Nephron progenitor cell (in vitro differentiated cells): ENCODE measurements at regions not wholly inside any gene's neighbourhood (a gene's known extent, or its start where the extent isn't known, plus 50 kb on each side); places are given as distances from the start of the nearest gene placed in this dataset.

Experiments
- DNase-seq: peaks from one replicate; pipeline ENCODE4 v3.0.0; 2021
- H3K27ac Mint-ChIP-seq: 2 replicates; pipeline ENCODE4 v1.8.0; 2021; ENCODE audit warnings: mild to moderate bottlenecking, moderate library complexity, mixed read lengths
- H3K27me3 Mint-ChIP-seq: 2 replicates; pipeline ENCODE4 v1.8.0; 2021; ENCODE audit warnings: mild to moderate bottlenecking, low read depth, mixed read lengths; ENCODE audit not compliant: poor library complexity
- H3K36me3 Mint-ChIP-seq: 2 replicates; pipeline ENCODE4 v1.8.0; 2021; ENCODE audit warnings: low read depth, mixed read lengths
- H3K4me1 Mint-ChIP-seq: 2 replicates; pipeline ENCODE4 v1.8.0; 2021; ENCODE audit warnings: mixed read lengths
- H3K4me3 Mint-ChIP-seq: 2 replicates; pipeline ENCODE4 v1.8.0; 2021; ENCODE audit warnings: mild to moderate bottlenecking, moderate library complexity, mixed read lengths
- H3K9me3 Mint-ChIP-seq: 2 replicates; pipeline ENCODE4 v1.8.0; 2021; ENCODE audit warnings: mild to moderate bottlenecking, moderate library complexity, mixed read lengths
- TF ChIP-seq, protein P1 (sequence below): fragments of 200-600 bp; sonication (generic); IDR thresholded peaks from 2 replicates; pipeline ENCODE4 v1.5.0; 2021; ENCODE audit warnings: antibody characterized with exemption

DNA sequence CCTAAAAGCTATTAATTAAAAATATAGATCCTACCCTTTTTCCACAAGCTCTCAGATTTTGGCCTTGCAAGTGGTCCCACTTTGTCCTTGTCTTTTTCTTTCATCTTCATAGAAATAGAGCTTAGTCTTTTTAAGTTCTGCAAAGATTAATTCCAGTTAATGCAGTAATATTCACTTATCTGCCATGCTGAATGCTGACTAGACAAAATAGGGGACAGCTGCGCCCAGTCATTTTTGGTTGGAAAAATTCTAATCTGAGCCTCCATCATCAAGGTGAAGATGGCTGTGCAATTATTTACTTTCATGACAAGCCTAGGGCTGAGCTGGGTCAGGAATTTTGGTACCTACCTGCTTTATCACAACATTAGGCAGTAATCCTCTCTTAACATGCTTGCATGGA lies 241.3 kb upstream of the CXorf66 start:
- Mint-ChIP-seq H3K36me3 (no peaks in the 10 kb centered on the region), H3K4me1 (no peaks in the 10 kb centered on the region), H3K27me3 (peaks cover 4% of the 10 kb centered on the region), H3K4me3 (no peak overlapping the region), H3K9me3 (no peaks in the 10 kb centered on the region), H3K27ac (no peak overlapping the region)
- TF ChIP-seq, protein P1, sequence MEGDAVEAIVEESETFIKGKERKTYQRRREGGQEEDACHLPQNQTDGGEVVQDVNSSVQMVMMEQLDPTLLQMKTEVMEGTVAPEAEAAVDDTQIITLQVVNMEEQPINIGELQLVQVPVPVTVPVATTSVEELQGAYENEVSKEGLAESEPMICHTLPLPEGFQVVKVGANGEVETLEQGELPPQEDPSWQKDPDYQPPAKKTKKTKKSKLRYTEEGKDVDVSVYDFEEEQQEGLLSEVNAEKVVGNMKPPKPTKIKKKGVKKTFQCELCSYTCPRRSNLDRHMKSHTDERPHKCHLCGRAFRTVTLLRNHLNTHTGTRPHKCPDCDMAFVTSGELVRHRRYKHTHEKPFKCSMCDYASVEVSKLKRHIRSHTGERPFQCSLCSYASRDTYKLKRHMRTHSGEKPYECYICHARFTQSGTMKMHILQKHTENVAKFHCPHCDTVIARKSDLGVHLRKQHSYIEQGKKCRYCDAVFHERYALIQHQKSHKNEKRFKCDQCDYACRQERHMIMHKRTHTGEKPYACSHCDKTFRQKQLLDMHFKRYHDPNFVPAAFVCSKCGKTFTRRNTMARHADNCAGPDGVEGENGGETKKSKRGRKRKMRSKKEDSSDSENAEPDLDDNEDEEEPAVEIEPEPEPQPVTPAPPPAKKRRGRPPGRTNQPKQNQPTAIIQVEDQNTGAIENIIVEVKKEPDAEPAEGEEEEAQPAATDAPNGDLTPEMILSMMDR = no peak
- DNase-seq = no peak

DNA sequence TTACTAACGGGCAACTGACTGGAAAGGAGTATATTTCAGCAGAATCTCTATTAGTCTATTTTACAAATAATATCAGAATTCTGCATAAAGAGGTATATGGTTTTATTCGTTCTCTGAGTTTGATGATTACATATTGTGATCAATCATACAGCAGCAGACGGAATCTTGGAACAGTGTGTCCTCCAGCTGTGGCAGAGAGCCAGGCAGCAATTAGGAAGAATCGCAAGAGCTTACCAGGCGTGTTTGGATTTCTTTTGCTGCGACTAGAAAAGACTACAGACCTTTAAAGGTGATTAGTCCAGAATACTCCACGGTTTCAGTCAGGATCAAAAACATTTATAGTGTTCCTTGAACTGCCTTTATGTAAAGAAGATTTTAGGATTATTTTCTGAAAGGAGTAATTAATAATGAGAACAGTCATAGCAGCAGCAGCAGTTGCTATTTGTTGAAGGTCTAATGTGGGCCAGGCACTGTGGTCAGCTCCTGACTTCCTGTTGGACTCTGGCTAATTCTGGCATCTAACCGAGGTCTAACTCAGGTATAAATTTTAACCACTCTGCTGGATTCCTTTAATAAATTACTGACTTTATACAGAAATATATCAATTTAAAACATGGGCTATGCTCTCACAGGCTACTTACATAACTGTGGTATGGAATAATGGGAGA lies 225.3 kb upstream of the CXorf66 start:
- H3K36me3 Mint-ChIP-seq = no peaks in the 10 kb centered on the region

DNA sequence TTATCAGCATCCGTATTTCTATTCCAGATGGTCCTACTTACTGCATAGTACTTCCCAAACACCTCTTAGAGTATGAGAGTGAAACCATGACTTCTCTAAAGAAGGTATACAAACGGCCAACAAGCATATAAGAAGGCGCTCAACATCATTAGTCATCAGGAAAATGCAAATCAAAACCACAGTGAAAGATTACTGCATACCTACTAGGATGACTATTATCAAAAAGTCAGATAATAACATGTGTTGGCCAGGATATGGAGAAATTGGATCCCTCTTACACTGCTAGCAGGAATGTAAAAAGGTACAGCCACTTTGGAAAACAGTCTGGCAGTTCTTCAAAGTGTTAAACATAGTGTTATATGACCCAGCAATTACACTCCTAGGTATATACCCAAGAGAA lies 215.3 kb upstream of the CXorf66 start:
- H3K27me3 Mint-ChIP-seq = peaks cover 5% of the 10 kb centered on the region
- no peak for DNase-seq

More for the DNA sequence above, 225.3 kb upstream of the CXorf66 start:
- peaks cover 4% of the 10 kb centered on the region for H3K27me3 Mint-ChIP-seq
- no peak overlapping the region for H3K27ac Mint-ChIP-seq
- no peak overlapping the region for H3K4me3 Mint-ChIP-seq
- H3K4me1 Mint-ChIP-seq = no peaks in the 10 kb centered on the region
- no peaks in the 10 kb centered on the region for H3K9me3 Mint-ChIP-seq
- DNase-seq = no peak
- TF ChIP-seq, protein P1 = no peak

DNA sequence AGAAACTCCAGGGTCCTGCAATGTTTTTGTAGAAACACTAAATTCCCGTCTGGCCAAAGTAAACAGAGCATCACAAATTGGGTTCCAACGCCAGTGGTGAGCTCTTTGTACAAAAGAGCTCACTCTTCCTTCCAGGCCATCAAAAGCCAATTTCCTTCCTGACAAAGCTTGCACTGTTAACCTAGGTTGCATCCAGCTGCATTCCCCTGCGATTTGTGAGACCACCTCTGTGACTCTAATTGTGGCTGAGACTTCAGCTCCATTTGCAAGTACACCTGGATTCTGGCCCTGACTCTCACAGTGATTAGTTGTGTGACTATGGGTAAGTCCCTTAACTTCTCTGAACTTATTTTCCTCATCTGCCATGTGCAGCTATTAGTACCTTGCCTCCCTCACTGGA lies 212.5 kb upstream of the CXorf66 start:
- Mint-ChIP-seq H3K4me3 (no peak overlapping the region), H3K9me3 (peaks cover 3% of the 10 kb centered on the region), H3K4me1 (no peaks in the 10 kb centered on the region), H3K27ac (no peak overlapping the region), H3K27me3 (no peaks in the 10 kb centered on the region), H3K36me3 (no peaks in the 10 kb centered on the region)
- TF ChIP-seq, protein P1 = no peak
- DNase-seq = no peak

More for the DNA sequence above, 215.3 kb upstream of the CXorf66 start:
- no peaks in the 10 kb centered on the region for H3K36me3 Mint-ChIP-seq
- no peak overlapping the region for H3K4me3 Mint-ChIP-seq
- TF ChIP-seq, protein P1 = no peak
- H3K27ac Mint-ChIP-seq = no peak overlapping the region
- no peaks in the 10 kb centered on the region for H3K4me1 Mint-ChIP-seq
- no peaks in the 10 kb centered on the region for H3K9me3 Mint-ChIP-seq

DNA sequence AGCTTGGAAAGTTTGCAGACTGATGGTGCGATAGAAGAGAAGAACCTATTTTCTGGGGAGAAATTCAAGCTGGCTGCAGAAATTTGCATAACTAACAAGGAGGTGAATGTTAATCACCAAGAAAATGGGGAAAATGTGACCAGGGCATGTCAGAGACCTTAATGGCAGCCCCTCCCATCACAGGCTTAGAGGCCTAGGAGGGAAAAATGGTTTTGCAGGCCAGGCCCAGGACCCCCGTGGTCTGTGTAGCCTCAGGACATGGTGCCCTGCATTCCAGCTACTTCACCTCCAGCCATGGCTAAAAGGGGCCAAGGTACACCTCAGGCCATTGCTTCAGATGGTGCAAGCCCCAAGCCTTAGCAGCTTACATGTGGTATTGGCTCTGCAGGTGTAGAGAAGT lies 207.1 kb upstream of the CXorf66 start:
- peaks cover 12% of the 10 kb centered on the region for H3K9me3 Mint-ChIP-seq
- no peak for DNase-seq
- H3K36me3 Mint-ChIP-seq = peaks cover 5% of the 10 kb centered on the region
- H3K4me1 Mint-ChIP-seq = peaks cover 5% of the 10 kb centered on the region
- no peak overlapping the region for H3K4me3 Mint-ChIP-seq
- H3K27ac Mint-ChIP-seq = no peak overlapping the region
- TF ChIP-seq, protein P1 = no peak
- no peaks in the 10 kb centered on the region for H3K27me3 Mint-ChIP-seq

DNA sequence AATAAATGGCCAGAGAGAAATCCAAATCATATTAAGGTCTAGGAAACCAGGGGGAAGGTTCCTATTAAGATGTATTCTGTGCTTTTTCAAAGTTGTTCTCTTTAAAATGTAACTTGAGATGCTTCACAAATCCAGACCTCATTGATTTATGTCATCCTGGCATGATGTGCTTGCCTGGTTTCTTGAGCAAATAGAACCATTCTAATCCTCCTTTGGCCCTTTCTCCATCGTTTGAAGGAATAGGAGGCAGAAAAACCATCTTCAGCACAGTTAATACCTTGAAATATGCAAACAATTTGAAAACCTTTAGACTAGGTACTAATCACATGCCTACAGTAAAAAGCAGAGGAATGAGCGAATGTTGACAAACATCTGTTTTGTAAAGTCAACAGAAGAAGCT lies 202.2 kb upstream of the CXorf66 start:
- Mint-ChIP-seq H3K4me3 (no peak overlapping the region), H3K27ac (no peak overlapping the region), H3K4me1 (peaks cover 11% of the 10 kb centered on the region), H3K9me3 (peaks cover 10% of the 10 kb centered on the region), H3K27me3 (no peaks in the 10 kb centered on the region), H3K36me3 (peaks cover 5% of the 10 kb centered on the region)
- no peak for DNase-seq
- TF ChIP-seq, protein P1 = no peak
